Panc1 (cell line): ENCODE measurements at regions not wholly inside any gene's neighbourhood (a gene's known extent, or its start where the extent isn't known, plus 50 kb on each side); places are given as distances from the start of the nearest gene placed in this dataset.

Experiments used
- ATAC-seq: fragments of 200-7000 bp; cut with Tn5 transposase; 2 replicates; pipeline ENCODE4 v1.9.1; 2020; ENCODE audit warnings: mild to moderate bottlenecking, moderate library complexity
- BruUV-seq: library from RNA; stranded (reverse); fragments of 400-500 nt; replicated peaks from 2 replicates; lab custom pipeline; 2021; lab: Mats Ljungman, UMichigan
- CTCF ChIA-PET: fragments of 300-600 bp; sonication (Branson Sonifier 250); formaldehyde crosslinking; loops from one replicate; lab custom pipeline; 2022; ENCODE audit warnings: antibody characterized with exemption; lab: Charles Lee
- POLR2A ChIA-PET: fragments of 300-600 bp; sonication (Branson Sonifier 250); formaldehyde crosslinking; loops from one replicate; lab custom pipeline; 2022; ENCODE audit warnings: antibody characterized with exemption; lab: Charles Lee
- DNase-seq: peaks from one replicate; pipeline ENCODE4 v3.0.0-alpha.2; 2010; ENCODE audit warnings: low read depth, low spot score
- H3K27ac ChIP-seq: 2 replicates; pipeline ENCODE4 v1.5.1; 2011; ENCODE audit warnings: mild to moderate bottlenecking, low read length, inconsistent platforms
- H3K27me3 ChIP-seq: fragments of 200-500 bp; sonication (Bioruptor generic); 2 replicates; pipeline ENCODE4 v1.6.0; 2014; ENCODE audit warnings: low read length, inconsistent platforms; ENCODE audit not compliant: control insufficient read depth, insufficient read depth
- H3K36me3 ChIP-seq: fragments of 200-500 bp; sonication (Bioruptor generic); 2 replicates; pipeline ENCODE4 v1.5.1; 2014; ENCODE audit warnings: inconsistent platforms, mild to moderate bottlenecking, low read length, moderate library complexity; ENCODE audit not compliant: control insufficient read depth, insufficient read depth
- H3K4me1 ChIP-seq: 2 replicates; pipeline ENCODE4 v1.5.1; 2011; ENCODE audit warnings: inconsistent platforms, mild to moderate bottlenecking, low read length, moderate library complexity; ENCODE audit not compliant: control insufficient read depth, insufficient read depth
- H3K4me3 ChIP-seq, 2 experiments: 2 replicates each; pipeline ENCODE4 v1.5.1; 2011 to 2012; ENCODE audit warnings: low read depth in 2 of 2, low read length in 2 of 2, mild to moderate bottlenecking in 2 of 2, inconsistent platforms in 1 of 2, moderate library complexity in 1 of 2
- H3K9me3 ChIP-seq: fragments of 200-500 bp; sonication (Bioruptor generic); 2 replicates; pipeline ENCODE4 v1.5.1; 2014; ENCODE audit warnings: low read depth, mild to moderate bottlenecking, inconsistent platforms, low read length, moderate library complexity; ENCODE audit not compliant: control insufficient read depth, insufficient read depth
- CTCF ChIP-seq: fragments of 450-650 bp; IDR thresholded peaks from 2 replicates; pipeline ENCODE4 v1.5.1; 2017; ENCODE audit warnings: mild to moderate bottlenecking
- POLR2AphosphoS5 ChIP-seq: IDR thresholded peaks from 2 replicates; pipeline ENCODE4 v1.6.1; 2012; ENCODE audit warnings: mild to moderate bottlenecking, low read depth, low read length, moderate library complexity
- SIN3A ChIP-seq: IDR thresholded peaks from 2 replicates; pipeline ENCODE4 v1.6.1; 2012; ENCODE audit warnings: low read depth, mild to moderate bottlenecking, low read length, moderate library complexity, borderline replicate concordance; ENCODE audit not compliant: insufficient read depth
- TCF7L2 ChIP-seq: IDR thresholded peaks from 2 replicates; pipeline ENCODE4 v1.6.1; 2011; ENCODE audit warnings: mild to moderate bottlenecking, low read depth, low read length, inconsistent platforms
- in situ Hi-C: cut with HindIII; loops from 2 replicates; pipeline ENCODE4 v1.10.0; 2016; ENCODE audit warnings: low sequenced_read_pairs, low pct_unique_long_range_greater_than_20kb
- intact Hi-C: fragments of 100-400 bp; cut with micrococcal nuclease; formaldehyde crosslinking; loops from one replicate; pipeline ENCODE4 v1.10.0; 2022; ENCODE audit not compliant: unreplicated experiment
- TF ChIP-seq, protein P1 (sequence below), 2 experiments: IDR thresholded peaks; 2 replicates each; pipeline ENCODE4 v1.6.1; 2011 to 2012; ENCODE audit warnings: low read depth in 2 of 2, control low read depth in 1 of 2, low read length in 1 of 2, mild to moderate bottlenecking in 1 of 2, moderate library complexity in 1 of 2; ENCODE audit not compliant: insufficient read depth in 1 of 2

DNA sequence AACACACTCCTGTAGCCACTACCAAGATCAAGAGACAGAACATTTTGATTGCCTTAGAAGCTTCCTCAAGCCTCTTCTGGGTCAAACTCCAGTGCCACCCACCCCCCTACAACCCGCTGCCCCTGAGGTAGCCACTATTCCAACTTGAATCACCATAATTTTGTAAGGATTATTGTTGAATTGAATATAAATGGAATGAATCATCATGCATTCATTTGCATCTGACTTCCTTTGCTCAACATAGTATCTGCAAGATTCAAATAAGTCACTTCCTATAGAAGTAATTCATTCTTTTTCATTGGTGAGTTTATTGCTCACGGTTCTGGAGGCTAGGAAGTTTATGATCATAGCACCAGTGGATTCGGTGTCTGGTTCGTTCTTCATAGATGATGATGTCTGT lies 364.2 kb downstream of the SLITRK2 start:
- intact Hi-C loops (no loop called here), in situ Hi-C loops (no loop called here)
- BruUV-seq, result no TSS peak
- ChIA-PET CTCF (no interaction called here), POLR2A (no interaction called here)
- H3K4me1 ChIP-seq, result no peaks in the 10 kb centered on the region
- H3K36me3 ChIP-seq, result no peaks in the 10 kb centered on the region
- H3K27me3 ChIP-seq, result no peaks in the 10 kb centered on the region
- no peaks in the 10 kb centered on the region for H3K9me3 ChIP-seq
- H3K27ac ChIP-seq, result no peak overlapping the region
- DNase-seq (no peak), ATAC-seq (no peak)
- TF ChIP-seq, protein P1, sequence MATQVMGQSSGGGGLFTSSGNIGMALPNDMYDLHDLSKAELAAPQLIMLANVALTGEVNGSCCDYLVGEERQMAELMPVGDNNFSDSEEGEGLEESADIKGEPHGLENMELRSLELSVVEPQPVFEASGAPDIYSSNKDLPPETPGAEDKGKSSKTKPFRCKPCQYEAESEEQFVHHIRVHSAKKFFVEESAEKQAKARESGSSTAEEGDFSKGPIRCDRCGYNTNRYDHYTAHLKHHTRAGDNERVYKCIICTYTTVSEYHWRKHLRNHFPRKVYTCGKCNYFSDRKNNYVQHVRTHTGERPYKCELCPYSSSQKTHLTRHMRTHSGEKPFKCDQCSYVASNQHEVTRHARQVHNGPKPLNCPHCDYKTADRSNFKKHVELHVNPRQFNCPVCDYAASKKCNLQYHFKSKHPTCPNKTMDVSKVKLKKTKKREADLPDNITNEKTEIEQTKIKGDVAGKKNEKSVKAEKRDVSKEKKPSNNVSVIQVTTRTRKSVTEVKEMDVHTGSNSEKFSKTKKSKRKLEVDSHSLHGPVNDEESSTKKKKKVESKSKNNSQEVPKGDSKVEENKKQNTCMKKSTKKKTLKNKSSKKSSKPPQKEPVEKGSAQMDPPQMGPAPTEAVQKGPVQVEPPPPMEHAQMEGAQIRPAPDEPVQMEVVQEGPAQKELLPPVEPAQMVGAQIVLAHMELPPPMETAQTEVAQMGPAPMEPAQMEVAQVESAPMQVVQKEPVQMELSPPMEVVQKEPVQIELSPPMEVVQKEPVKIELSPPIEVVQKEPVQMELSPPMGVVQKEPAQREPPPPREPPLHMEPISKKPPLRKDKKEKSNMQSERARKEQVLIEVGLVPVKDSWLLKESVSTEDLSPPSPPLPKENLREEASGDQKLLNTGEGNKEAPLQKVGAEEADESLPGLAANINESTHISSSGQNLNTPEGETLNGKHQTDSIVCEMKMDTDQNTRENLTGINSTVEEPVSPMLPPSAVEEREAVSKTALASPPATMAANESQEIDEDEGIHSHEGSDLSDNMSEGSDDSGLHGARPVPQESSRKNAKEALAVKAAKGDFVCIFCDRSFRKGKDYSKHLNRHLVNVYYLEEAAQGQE (IDR thresholded peaks at IDR 0.05; ENCODE audit: insufficient read depth in 1 of 2, low read depth in 2 of 2, low read length in 1 of 2), result no peak
- TF ChIP-seq POLR2AphosphoS5 (no peak), SIN3A (no peak), CTCF (no peak), TCF7L2 (no peak)
- no peak overlapping the region for H3K4me3 ChIP-seq

DNA sequence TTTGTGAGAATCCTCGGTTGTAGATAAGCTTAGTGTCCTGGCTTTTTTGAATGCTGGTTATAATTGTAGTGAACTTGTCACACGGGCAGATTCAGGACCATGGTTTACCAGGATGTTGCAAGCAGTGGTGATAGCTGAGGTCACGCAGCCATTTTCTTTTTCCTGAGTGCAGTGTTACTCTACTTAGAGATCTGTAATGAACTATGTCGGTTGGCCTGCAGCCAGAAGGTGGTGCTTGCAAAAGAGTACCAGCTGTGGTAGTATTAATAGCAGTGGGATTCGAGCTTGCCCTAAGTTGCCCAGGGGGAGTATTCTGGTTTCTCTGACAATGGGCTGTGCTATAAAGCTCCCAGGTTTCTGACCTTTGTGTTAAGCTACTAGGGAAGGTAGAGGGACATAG lies 368.9 kb downstream of the SLITRK2 start:
- DNase-seq (no peak), ATAC-seq (no peak)
- in situ Hi-C loops, result no loop called here
- H3K4me3 ChIP-seq, result no peak overlapping the region
- intact Hi-C loops, result no loop called here
- POLR2A ChIA-PET, result no interaction called here
- H3K36me3 ChIP-seq, result no peaks in the 10 kb centered on the region
- no peak overlapping the region for H3K27ac ChIP-seq
- H3K27me3 ChIP-seq, result no peaks in the 10 kb centered on the region
- no TSS peak for BruUV-seq
- no peak for TF ChIP-seq SIN3A
- no peak for TF ChIP-seq TCF7L2
- TF ChIP-seq POLR2AphosphoS5, result no peak
- TF ChIP-seq, protein P1 (IDR thresholded peaks at IDR 0.05; ENCODE audit: insufficient read depth in 1 of 2, low read depth in 2 of 2, low read length in 1 of 2), result no peak
- no peak for TF ChIP-seq CTCF
- CTCF ChIA-PET, result no interaction called here
- no peaks in the 10 kb centered on the region for H3K4me1 ChIP-seq
- H3K9me3 ChIP-seq, result no peaks in the 10 kb centered on the region
